Thoracic aorta (tissue), 2 donors: ENCODE measurements at regions not wholly inside any gene's neighbourhood (a gene's known extent, or its start where the extent isn't known, plus 50 kb on each side); places are given as distances from the start of the nearest gene placed in this dataset.

Source experiments
- ATAC-seq: fragments of 150-250 bp; one replicate; pipeline ENCODE4 v1.8.0; 2017; ENCODE audit warnings: low read depth; ENCODE audit not compliant: insufficient number of reproducible peaks, low FRiP score
- DNase-seq: peaks from one replicate; pipeline ENCODE4 v3.0.0-alpha.2; 2020; ENCODE audit warnings: low spot score
- H3K27ac ChIP-seq, 2 donors: fragments of 200-600 bp; sonication (generic); 1 replicate in 1 of 2; 2 replicates in 1 of 2; pipeline ENCODE4 v1.5.1; 2016; ENCODE audit warnings: mild to moderate bottlenecking in 2 of 2, moderate library complexity in 2 of 2
- H3K27me3 ChIP-seq: fragments of 200-600 bp; sonication (generic); replicated peaks from 2 replicates; pipeline ENCODE4 v1.6.0; 2016; ENCODE audit warnings: mild to moderate bottlenecking; ENCODE audit not compliant: insufficient read depth
- H3K36me3 ChIP-seq: fragments of 200-600 bp; sonication (generic); one replicate; pipeline ENCODE4 v1.5.1; 2016
- H3K4me1 ChIP-seq, 2 donors: fragments of 200-600 bp; sonication (generic); 1 replicate in 1 of 2; 2 replicates in 1 of 2; pipeline versions ENCODE4 v1.5.1 to v1.6.0; 2016; ENCODE audit warnings: low read depth in 2 of 2, mild to moderate bottlenecking in 1 of 2; ENCODE audit not compliant: control insufficient read depth in 1 of 2
- H3K4me3 ChIP-seq: fragments of 200-600 bp; sonication (generic); 2 replicates; pipeline ENCODE4 v1.5.1; 2016; ENCODE audit warnings: mild to moderate bottlenecking
- H3K9me3 ChIP-seq: fragments of 200-600 bp; sonication (generic); 2 replicates; pipeline ENCODE4 v1.5.1; 2016
- CTCF ChIP-seq: fragments of 200-600 bp; sonication (generic); IDR thresholded peaks from one replicate; pipeline ENCODE4 v1.5.1; 2019; ENCODE audit warnings: antibody characterized with exemption

- DNase-seq (no peak), ATAC-seq (no peak)
- H3K27ac ChIP-seq, result no peak overlapping the region
- H3K9me3 ChIP-seq, result no peaks in the 10 kb centered on the region
- no peak for TF ChIP-seq CTCF
- no peaks in the 10 kb centered on the region for H3K27me3 ChIP-seq
- H3K36me3 ChIP-seq, result no peaks in the 10 kb centered on the region
- H3K4me3 ChIP-seq, result no peak overlapping the region
- peaks cover 0 to 10% of the 10 kb centered on the region in 2 donors for H3K4me1 ChIP-seq
These were observed 729.7 kb downstream of the RFPL4B start for GRCh38 chr6:113076816-113077215.

- Histone ChIP-seq H3K27me3 (no peaks in the 10 kb centered on the region), H3K4me3 (no peak overlapping the region), H3K36me3 (no peaks in the 10 kb centered on the region), H3K9me3 (no peaks in the 10 kb centered on the region), H3K27ac (no peak overlapping the region), H3K4me1 (peaks cover 0 to 10% of the 10 kb centered on the region in 2 donors)
- ATAC-seq (no peak), DNase-seq (no peak)
- no peak for TF ChIP-seq CTCF
These were observed 730.7 kb downstream of the RFPL4B start for GRCh38 chr6:113077794-113078193.

GRCh38 chr6:113078791-113079190, 731.7 kb downstream of the RFPL4B start:
- TF ChIP-seq CTCF, result no peak
- H3K4me1 ChIP-seq, result peaks cover 0 to 6% of the 10 kb centered on the region in 2 donors
- H3K27me3 ChIP-seq, result no peaks in the 10 kb centered on the region
- no peak for ATAC-seq
- no peak overlapping the region for H3K27ac ChIP-seq
- H3K9me3 ChIP-seq, result no peaks in the 10 kb centered on the region
- no peaks in the 10 kb centered on the region for H3K36me3 ChIP-seq
- H3K4me3 ChIP-seq, result no peak overlapping the region
- DNase-seq, result no peak

GRCh38 chr6:113082745-113083144, 735.6 kb downstream of the RFPL4B start:
- H3K27me3 ChIP-seq, result no peaks in the 10 kb centered on the region
- H3K9me3 ChIP-seq, result no peaks in the 10 kb centered on the region
- TF ChIP-seq CTCF, result no peak
- no peak overlapping the region for H3K4me3 ChIP-seq
- no peaks in the 10 kb centered on the region for H3K4me1 ChIP-seq
- H3K27ac ChIP-seq, result no peak overlapping the region
- no peak for DNase-seq
- no peaks in the 10 kb centered on the region for H3K36me3 ChIP-seq
- ATAC-seq, result no peak

GRCh38 chr6:113083947-113084346, 736.8 kb downstream of the RFPL4B start:
- H3K27ac ChIP-seq, result no peak overlapping the region
- no peak for DNase-seq
- H3K27me3 ChIP-seq, result no peaks in the 10 kb centered on the region
- no peak overlapping the region for H3K4me3 ChIP-seq
- no peaks in the 10 kb centered on the region for H3K36me3 ChIP-seq
- no peaks in the 10 kb centered on the region for H3K4me1 ChIP-seq
- ATAC-seq, result no peak
- no peak for TF ChIP-seq CTCF
- no peaks in the 10 kb centered on the region for H3K9me3 ChIP-seq
